UCSD-AML1 (cell line): ENCODE measurements at regions not wholly inside any gene's neighbourhood (a gene's known extent, or its start where the extent isn't known, plus 50 kb on each side); places are given as distances from the start of the nearest gene placed in this dataset.
"Not testable (repeated sequence)": the region's sequence is repeated elsewhere in the genome, so short reads cannot be mapped to it uniquely, and the experiment has no call there.

Experiments
- DNase-seq: peaks from one replicate; lab custom pipeline; 2025; ENCODE audit not compliant: unreplicated experiment; lab: John Stamatoyannopoulos, UW

DNA sequence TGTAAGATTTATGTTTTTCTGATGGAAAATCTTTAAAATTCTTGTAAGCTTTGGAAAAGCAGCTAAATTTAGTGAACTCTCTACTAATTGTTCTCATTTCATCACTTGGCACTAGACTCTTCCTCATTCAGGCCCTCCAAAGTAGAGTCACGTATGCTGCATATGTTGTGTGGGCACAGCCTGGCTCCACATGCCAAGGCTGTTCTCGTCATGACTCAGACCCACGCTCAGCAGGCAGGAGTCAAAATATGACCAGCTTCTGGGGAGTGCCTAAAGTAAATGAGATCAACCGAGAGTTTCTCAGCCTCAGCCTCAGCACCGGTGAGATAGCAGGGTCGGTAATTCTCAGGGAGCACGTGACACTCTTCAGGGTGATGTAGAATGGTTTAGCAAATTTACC lies 1672.9 kb downstream of the REEP3 start:
- no peak for DNase-seq

DNA sequence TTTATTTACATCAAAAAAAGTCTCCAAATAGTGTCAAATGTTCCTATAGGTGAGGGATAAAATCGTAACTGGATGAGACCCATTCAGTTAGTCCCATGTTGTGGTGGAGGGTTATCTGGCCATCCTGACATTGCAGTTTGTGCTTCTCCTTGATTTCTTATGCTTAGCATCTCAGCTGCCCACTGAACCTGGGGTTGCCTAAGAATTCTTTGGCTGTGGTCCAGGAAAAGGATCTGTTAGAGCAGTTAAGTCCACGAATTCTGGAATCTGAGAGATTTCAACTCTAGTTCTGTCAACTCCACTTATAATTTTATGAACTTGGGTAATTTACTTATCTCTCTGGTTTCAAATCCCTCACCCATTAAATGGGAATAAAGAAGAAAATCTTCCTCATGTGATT lies 1673.4 kb downstream of the REEP3 start:
- DNase-seq = no peak

- DNase-seq = no peak
Measured at GRCh38 chr10:65196111-65196510, 1674.9 kb downstream of the REEP3 start.

GRCh38 chr10:65197935-65198334 lies 1676.7 kb downstream of the REEP3 start:
- no peak for DNase-seq

- no peak for DNase-seq
Measured at GRCh38 chr10:65201491-65201890, 1680.3 kb downstream of the REEP3 start.

DNA sequence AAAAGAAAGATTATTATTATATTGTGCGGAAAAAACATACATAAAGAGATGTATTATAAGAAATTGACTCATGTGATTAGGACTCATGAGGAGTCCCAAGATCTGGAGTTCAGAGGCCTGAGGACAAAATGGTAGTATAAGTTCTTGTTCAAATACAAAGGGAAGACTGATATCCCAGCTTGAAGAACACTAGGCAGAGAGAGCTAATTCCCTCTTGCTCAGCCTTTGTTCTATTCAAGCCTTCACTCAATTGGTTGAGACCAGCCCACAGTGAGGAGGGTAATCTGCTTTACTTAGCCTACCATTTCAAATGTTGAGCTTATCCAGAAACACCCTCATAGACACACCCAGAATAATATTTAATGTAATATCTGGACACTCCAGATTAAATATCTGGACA lies 1683.8 kb downstream of the REEP3 start:
- no peak for DNase-seq

- DNase-seq = no peak
Measured at GRCh38 chr10:65213170-65213569, 1692.0 kb downstream of the REEP3 start.

GRCh38 chr10:65219444-65219843 lies 1698.2 kb downstream of the REEP3 start:
- DNase-seq = no peak

DNA sequence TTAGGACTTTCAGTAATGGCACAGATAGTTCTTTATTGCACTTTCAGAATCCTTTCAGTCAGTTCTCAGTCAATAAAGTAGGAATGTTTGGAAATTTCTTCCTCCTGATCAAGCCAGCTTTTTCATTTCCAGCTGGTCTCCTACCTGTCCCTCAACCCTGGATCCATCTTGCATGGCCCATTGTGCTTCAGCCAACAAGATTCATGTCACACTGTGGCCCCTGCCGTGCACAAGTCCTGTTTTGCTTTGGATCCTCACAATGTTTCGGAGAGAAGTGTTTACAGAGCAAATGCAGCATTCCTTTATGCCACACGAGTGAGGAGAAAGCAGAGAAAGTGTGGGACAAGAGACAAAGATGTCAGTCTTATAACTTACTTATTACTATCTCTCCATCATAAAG lies 1694.7 kb upstream of the LRRTM3 start:
- no peak for DNase-seq

DNA sequence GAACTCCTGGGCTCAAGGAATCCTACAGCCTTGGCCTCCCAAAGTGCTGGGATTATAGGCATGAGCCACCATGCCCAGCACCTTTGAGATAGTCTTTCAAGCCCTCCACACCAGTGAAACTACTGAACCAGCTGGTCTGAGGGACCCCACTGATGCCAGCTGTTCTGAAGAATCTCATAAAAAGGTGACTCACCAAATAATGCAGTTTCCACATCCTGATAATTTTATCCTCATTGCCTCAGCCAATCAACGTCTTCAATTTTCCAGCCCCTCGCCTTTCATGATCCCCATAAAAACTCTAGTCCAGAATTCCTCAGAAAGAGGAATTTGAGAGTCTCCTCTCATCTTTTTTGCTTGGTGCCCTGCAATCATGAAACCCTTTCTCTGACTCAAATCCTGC lies 1691.6 kb upstream of the LRRTM3 start:
- DNase-seq = no peak

DNA sequence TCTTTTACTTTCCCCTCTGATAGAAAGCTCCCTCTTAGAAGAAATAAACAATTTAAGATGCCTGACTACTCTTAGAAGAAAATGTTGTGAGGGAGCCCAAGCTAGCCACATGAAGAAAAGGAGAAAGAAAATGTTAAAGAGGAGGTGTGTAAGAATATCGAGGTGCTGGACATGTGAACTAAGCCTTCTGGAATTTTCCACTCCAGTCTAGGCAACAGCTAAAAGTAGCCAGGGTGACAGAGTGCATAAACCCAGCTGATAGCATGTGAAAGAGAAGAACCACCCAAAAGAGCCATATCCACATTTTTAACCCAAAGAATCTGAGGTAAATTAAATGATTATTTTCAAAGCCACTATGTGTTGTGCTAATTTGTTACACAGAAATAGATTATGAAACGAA lies 1690.6 kb upstream of the LRRTM3 start:
- no peak for DNase-seq

GRCh38 chr10:65235846-65236245 lies 1690.0 kb upstream of the LRRTM3 start:
- no peak for DNase-seq

GRCh38 chr10:65265451-65265954 lies 1660.3 kb upstream of the LRRTM3 start:
- DNase-seq = no peak

DNA sequence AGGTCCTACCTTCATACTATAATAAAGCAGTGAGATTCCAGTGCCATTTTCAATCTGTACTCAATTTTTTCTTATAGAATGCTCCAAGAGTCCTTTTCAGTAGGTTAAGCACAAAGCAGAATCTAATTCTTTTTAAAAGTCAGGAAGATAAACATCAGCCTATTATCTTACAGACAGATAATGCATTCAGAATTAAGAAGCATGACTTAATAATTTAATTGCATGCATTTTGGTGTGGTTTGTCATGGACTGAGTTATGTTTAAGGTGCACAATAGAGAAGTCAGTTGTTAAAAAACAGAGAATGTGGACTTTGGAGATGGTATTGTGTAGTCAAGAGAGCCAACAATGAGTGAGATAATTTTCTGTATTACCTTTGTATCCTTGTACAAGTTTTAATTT lies 1656.3 kb upstream of the LRRTM3 start:
- not testable (repeated sequence) for DNase-seq

DNA sequence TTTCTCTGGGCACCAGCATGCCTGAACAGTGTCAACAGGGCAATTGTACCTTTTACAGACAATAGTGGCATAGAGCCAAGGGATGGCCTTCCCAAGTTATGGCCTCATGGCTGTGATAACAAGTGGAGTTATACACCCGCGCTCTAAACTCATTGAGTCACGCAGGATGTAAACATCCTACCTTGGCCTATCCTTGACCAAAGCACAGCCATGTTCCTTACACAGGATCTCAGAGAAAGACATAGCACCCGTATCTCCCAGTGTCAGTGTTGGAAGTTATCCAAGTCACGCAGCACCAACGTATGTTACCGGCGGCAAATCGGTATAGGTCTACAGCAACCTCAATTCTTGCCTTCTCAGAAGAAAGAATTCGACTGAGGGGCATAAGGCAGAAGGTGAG lies 1654.9 kb upstream of the LRRTM3 start:
- DNase-seq = no peak

- no peak for DNase-seq
Measured at GRCh38 chr10:65273115-65273514, 1652.7 kb upstream of the LRRTM3 start.

DNA sequence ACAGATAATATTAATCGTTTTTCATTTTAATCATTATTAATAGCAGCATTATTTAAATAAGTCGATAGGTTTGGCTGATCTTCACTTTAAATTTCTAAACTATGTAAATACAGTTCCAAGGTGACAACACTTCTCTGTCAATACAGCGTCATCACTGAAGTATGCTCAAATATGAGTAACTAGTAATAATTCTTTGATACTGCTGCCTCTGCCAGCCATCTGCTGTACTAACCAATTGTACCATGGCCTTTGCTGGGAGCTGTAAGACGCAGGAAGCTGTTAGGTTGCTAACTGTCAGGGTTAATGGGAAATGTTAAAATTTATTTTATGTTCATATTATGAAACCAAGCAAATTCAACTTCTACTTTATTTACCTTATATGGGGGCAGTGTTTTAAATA lies 1650.5 kb upstream of the LRRTM3 start:
- DNase-seq = no peak

GRCh38 chr10:65284495-65285041 lies 1641.3 kb upstream of the LRRTM3 start:
- DNase-seq = no peak

DNA sequence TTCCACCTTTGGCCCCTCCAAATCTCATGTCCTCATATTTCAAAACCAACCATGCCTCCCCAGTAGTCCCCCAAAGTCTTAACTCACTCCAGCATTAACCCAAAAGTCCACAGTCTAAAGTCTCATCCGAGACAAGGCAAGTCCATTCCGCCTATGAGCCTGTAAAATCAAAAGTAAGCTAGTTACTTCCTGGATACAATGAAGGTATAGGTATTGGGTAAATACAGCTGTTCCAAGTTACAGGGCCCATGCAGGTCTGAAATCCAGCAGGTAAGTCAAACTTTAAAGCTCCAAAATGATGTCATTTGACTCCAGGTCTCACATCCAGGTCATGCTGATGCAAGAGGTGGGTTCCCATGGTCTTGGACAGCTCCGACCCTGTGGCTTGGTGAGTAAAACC lies 1640.1 kb upstream of the LRRTM3 start:
- not testable (repeated sequence) for DNase-seq

- no peak for DNase-seq
Measured at GRCh38 chr10:65291286-65291685, 1634.5 kb upstream of the LRRTM3 start.

- DNase-seq = no peak
Measured at GRCh38 chr10:65292551-65292950, 1633.3 kb upstream of the LRRTM3 start.

GRCh38 chr10:65294329-65294728 lies 1631.5 kb upstream of the LRRTM3 start:
- DNase-seq = no peak

- no peak for DNase-seq
Measured at GRCh38 chr10:65301181-65301580, 1624.7 kb upstream of the LRRTM3 start.

DNA sequence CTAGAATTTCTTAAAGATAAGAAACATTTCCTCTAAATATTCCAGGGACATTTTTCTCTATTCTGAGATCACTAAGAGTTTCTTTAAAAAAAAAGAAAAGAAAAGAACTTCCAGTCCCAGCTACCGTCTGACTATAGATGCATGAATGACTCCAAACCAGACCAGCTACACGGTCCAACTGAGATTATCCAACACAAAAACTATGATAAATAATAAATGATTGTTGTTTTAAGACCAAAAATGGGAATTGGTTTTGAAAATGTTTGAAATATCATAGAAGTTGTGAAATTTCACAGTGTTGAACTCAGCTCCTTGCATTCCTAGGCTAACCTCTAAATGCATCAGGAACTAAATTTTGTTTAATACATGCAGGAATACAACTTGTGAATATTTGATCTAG lies 1619.6 kb upstream of the LRRTM3 start:
- no peak for DNase-seq
